ENCODE measurements at regions not wholly inside any gene's neighbourhood (a gene's known extent, or its start where the extent isn't known, plus 50 kb on each side); places are given as distances from the start of the nearest gene placed in this dataset.
"Not testable (repeated sequence)": the region's sequence is repeated elsewhere in the genome, so short reads cannot be mapped to it uniquely, and the experiment has no call there.

DNA sequence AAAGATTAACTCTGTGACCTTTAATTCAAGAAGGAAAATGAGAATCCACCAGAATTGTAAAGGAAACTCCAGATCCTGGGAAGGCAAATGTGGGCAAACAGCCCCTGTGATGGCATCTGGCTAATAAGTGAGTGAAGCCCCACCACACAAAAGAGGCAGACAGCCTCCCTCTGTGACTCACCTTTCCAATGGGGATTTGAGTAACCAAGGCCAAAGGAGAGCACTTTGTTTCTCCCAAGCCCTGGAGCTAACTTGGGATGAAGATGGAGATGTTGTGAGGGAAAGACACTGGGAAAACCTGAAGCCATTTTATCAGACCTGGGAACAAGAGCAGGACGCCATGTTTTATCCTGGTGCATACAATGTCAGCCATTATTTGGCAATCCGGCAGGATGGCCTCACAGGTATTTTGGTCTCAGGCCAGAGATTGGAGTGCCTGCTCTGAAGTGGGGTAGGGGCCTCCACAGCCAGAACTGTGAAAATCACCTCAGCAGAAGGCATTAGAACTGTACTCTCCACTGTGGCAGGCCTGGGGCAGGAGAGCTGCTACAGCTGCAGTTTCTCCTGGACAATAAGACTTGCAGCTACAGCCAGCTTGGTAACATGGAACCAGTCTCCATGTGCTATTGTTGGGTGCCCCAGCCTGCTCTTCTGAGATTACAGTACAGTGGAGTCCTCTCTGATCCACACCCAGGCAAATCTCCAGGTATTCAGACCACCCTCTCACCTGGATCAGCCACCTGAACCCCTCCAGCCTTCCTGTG, 96.6 kb upstream of the PCED1B start:
- Mint-ChIP-seq H3K4me1 (ENCODE audit: unreplicated experiment) (peaks cover 3% of the 10 kb centered on the region), H3K36me3 (ENCODE audit: unreplicated experiment) (no peaks in the 10 kb centered on the region), H3K27ac (ENCODE audit: unreplicated experiment) (no peak overlapping the region), H3K27me3 (ENCODE audit: unreplicated experiment) (peaks cover 5% of the 10 kb centered on the region), H3K4me3 (ENCODE audit: unreplicated experiment) (no peak overlapping the region), H3K9me3 (ENCODE audit: unreplicated experiment) (no peaks in the 10 kb centered on the region)
- TF ChIP-seq, protein P1, sequence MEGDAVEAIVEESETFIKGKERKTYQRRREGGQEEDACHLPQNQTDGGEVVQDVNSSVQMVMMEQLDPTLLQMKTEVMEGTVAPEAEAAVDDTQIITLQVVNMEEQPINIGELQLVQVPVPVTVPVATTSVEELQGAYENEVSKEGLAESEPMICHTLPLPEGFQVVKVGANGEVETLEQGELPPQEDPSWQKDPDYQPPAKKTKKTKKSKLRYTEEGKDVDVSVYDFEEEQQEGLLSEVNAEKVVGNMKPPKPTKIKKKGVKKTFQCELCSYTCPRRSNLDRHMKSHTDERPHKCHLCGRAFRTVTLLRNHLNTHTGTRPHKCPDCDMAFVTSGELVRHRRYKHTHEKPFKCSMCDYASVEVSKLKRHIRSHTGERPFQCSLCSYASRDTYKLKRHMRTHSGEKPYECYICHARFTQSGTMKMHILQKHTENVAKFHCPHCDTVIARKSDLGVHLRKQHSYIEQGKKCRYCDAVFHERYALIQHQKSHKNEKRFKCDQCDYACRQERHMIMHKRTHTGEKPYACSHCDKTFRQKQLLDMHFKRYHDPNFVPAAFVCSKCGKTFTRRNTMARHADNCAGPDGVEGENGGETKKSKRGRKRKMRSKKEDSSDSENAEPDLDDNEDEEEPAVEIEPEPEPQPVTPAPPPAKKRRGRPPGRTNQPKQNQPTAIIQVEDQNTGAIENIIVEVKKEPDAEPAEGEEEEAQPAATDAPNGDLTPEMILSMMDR (IDR thresholded peaks at IDR 0.05) = no peak
- no peak for DNase-seq (ENCODE audit: extremely low spot score, unreplicated experiment)

DNA sequence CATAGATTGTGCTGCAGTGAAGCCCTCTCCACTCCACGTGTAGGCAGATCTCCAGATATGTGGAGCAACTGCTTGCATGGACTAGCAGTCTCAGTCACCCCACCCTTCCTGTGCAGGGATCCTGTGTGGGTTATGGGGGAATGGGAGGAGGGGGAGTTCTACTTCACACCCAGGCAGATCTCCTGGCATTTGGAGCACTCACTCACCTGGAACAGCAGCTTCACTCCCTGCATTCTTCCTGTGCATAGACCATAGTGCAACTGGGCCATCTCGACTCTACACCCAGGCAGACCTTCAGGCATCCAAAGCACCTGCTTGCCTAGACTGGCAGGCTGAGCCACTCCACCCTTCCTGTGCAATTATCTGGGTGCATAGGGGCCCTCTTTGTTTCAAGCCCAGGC, 96.0 kb upstream of the PCED1B start:
- H3K4me3 Mint-ChIP-seq (ENCODE audit: unreplicated experiment) = no peak overlapping the region
- TF ChIP-seq, protein P1 (IDR thresholded peaks at IDR 0.05) = no peak
- H3K9me3 Mint-ChIP-seq (ENCODE audit: unreplicated experiment) = no peaks in the 10 kb centered on the region

DNA sequence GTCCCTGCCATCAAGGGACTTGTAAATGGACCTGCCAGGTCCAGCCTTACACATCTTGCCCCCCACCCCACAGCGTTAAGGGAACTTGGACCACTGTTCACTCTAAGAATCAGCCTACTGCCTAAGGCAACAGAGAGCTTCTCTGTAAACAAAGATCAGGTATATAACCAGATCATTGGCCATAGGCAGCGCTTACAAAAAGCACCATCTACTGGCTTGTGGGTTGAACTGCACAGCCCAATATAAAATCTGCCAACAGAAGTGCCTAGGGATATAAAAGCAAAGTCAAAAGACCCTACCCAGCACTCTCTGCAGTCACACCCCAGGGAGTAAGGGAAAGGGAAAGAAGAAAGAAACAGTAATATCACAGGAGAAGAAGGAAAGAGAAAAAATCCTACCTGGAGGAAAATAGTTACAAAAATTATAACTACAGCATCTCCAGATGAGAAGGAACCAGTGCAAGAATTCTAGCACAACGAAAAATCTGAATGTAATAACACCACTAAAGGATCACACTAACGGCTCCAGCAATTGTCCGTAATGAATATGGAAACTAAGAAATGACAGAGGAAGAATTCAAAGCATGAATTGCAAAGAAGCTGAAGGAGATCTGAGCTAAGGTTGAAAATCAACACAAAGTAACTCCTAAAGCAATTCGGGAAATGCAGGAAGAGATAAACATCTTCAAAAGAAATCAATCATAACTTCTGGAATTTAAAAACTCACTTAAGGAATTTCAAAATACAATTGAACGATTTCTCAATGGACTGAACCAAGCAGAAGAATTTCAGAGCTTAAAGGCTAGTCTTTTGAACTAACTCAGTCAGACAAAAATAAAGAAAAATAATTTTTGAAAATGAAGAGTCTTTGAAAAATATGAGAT, 95.2 kb upstream of the PCED1B start:
- Mint-ChIP-seq H3K27ac (ENCODE audit: unreplicated experiment) (no peak overlapping the region), H3K4me1 (ENCODE audit: unreplicated experiment) (peaks cover 3% of the 10 kb centered on the region), H3K4me3 (ENCODE audit: unreplicated experiment) (no peak overlapping the region), H3K36me3 (ENCODE audit: unreplicated experiment) (no peaks in the 10 kb centered on the region), H3K9me3 (ENCODE audit: unreplicated experiment) (no peaks in the 10 kb centered on the region), H3K27me3 (ENCODE audit: unreplicated experiment) (peaks cover 5% of the 10 kb centered on the region)
- TF ChIP-seq, protein P1 (IDR thresholded peaks at IDR 0.05) = peak; percentile 84
- no peak for DNase-seq (ENCODE audit: extremely low spot score, unreplicated experiment)

More for the DNA sequence above, 96.0 kb upstream of the PCED1B start:
- Mint-ChIP-seq H3K36me3 (ENCODE audit: unreplicated experiment) (no peaks in the 10 kb centered on the region), H3K4me1 (ENCODE audit: unreplicated experiment) (peaks cover 3% of the 10 kb centered on the region), H3K27ac (ENCODE audit: unreplicated experiment) (no peak overlapping the region), H3K27me3 (ENCODE audit: unreplicated experiment) (peaks cover 5% of the 10 kb centered on the region)
- no peak for DNase-seq (ENCODE audit: extremely low spot score, unreplicated experiment)

DNA sequence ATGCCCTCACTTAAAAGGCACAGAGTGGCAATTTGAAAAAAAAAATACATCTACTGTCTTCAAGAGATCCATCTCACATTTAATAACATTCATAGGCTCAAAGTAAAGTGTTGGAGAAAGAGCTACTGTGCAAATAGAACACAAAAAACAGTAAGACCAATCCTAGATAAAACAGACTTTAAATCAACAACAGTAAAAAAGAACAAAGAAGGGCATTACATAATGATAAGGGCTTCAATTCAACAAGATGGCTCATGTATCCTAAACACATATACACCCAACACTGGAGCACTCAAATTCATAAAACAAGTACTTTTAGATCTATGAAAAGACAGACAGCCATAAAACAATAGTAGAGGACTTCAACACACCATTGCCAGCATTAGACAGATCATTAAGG, 93.6 kb upstream of the PCED1B start:
- Mint-ChIP-seq H3K9me3 (ENCODE audit: unreplicated experiment) (peaks cover 6% of the 10 kb centered on the region), H3K36me3 (ENCODE audit: unreplicated experiment) (no peaks in the 10 kb centered on the region), H3K27me3 (ENCODE audit: unreplicated experiment) (peaks cover 5% of the 10 kb centered on the region), H3K27ac (ENCODE audit: unreplicated experiment) (no peak overlapping the region), H3K4me3 (ENCODE audit: unreplicated experiment) (no peak overlapping the region), H3K4me1 (ENCODE audit: unreplicated experiment) (peaks cover 3% of the 10 kb centered on the region)
- DNase-seq (ENCODE audit: extremely low spot score, unreplicated experiment) = no peak
- TF ChIP-seq, protein P1 (IDR thresholded peaks at IDR 0.05) = no peak

DNA sequence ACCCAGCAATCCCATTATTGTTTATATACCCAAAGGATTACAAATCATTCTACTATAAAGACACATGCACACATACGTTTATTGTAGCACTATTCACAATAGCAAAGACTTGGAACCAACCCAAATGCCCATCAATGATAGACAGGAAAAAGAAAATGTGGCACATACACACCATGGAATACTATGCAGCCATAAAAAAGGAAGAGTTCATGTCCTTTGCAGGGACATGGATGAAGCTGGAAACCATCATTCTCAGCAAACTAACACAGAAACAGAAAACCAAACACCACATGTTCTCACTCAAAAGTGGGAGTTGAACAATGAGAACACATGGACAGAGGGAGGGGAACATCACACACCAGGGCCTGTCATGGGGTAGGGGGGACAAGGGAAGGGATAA, 91.3 kb upstream of the PCED1B start:
- not testable (repeated sequence) for H3K27ac Mint-ChIP-seq (ENCODE audit: unreplicated experiment); H3K4me3 Mint-ChIP-seq (ENCODE audit: unreplicated experiment); H3K9me3 Mint-ChIP-seq (ENCODE audit: unreplicated experiment); H3K4me1 Mint-ChIP-seq (ENCODE audit: unreplicated experiment); H3K27me3 Mint-ChIP-seq (ENCODE audit: unreplicated experiment); H3K36me3 Mint-ChIP-seq (ENCODE audit: unreplicated experiment); DNase-seq (ENCODE audit: extremely low spot score, unreplicated experiment)
